ENCODE measurements at regions not wholly inside any gene's neighbourhood (a gene's known extent, or its start where the extent isn't known, plus 50 kb on each side); places are given as distances from the start of the nearest gene placed in this dataset.
A peak's percentile ranks its signal among the peaks of the same experiment; 100 is the strongest.

DNA sequence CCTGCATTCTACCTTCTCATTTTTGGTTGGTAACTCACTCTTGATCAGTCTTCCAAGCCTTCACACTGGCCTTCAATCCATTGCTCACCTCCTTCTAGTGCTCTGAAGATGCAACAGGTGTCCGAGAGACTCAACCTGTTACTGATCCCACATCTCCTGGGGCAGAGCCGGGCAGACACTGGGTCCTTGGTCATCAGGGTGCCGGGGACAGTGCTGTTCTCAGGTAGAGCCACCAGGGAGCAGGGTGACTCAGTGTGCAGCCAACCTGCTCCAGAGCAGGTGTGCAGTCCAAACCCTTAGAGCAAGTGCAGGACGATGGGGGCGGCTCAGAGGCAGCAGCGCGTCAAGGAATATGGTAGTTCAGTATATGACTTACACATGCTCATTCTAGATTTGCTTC, 188.4 kb downstream of the DHX15 start:
- in situ Hi-C loops (cut with MboI; ENCODE audit: low sequenced_read_pairs in 4 of 4) (no loop called here), intact Hi-C loops (cut with DNase I; ENCODE audit: low total_unique reads) (no loop called here)
- Histone ChIP-seq H3K36me3 (no peaks in the 10 kb centered on the region), H3K27ac (no peak overlapping the region), H3K4me1 (no peaks in the 10 kb centered on the region), H3K4me3 (no peak overlapping the region), H3K9me3 (no peaks in the 10 kb centered on the region), H3K27me3 (no peaks in the 10 kb centered on the region)
- ATAC-seq (no peak), DNase-seq (no peak)
- TF ChIP-seq POLR2A (IDR thresholded peaks at IDR 0.05): no peak
- TF ChIP-seq, protein P1, sequence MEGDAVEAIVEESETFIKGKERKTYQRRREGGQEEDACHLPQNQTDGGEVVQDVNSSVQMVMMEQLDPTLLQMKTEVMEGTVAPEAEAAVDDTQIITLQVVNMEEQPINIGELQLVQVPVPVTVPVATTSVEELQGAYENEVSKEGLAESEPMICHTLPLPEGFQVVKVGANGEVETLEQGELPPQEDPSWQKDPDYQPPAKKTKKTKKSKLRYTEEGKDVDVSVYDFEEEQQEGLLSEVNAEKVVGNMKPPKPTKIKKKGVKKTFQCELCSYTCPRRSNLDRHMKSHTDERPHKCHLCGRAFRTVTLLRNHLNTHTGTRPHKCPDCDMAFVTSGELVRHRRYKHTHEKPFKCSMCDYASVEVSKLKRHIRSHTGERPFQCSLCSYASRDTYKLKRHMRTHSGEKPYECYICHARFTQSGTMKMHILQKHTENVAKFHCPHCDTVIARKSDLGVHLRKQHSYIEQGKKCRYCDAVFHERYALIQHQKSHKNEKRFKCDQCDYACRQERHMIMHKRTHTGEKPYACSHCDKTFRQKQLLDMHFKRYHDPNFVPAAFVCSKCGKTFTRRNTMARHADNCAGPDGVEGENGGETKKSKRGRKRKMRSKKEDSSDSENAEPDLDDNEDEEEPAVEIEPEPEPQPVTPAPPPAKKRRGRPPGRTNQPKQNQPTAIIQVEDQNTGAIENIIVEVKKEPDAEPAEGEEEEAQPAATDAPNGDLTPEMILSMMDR (IDR thresholded peaks at IDR 0.05 in 4 of 5, conservative IDR thresholded peaks at IDR 0.05 in 1 of 5): no peak

DNA sequence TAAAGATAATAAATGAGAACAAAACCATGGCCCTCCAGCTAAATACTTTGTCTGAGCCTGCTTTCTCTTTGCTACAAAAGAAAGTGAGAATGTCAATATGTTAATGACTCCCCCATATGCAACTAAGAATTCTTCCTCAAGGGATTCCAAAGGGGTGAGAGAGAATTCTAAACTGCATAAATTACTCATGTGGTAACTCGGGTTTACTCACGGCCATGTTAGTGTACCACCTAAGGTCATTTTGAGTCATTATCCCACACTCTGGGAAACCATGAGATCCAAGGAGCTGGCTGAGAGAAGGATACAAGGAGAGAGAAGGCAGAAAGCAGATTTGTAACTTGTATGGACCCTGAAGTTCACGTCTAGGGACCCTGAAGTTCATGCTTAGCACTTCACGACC, 190.3 kb downstream of the DHX15 start:
- TF ChIP-seq, protein P1 (IDR thresholded peaks at IDR 0.05 in 4 of 5, conservative IDR thresholded peaks at IDR 0.05 in 1 of 5): no peak
- Histone ChIP-seq H3K9me3 (no peaks in the 10 kb centered on the region), H3K27ac (no peak overlapping the region), H3K4me3 (no peak overlapping the region), H3K4me1 (no peaks in the 10 kb centered on the region), H3K27me3 (no peaks in the 10 kb centered on the region), H3K36me3 (no peaks in the 10 kb centered on the region)
- intact Hi-C loops (cut with DNase I; ENCODE audit: low total_unique reads) (no loop called here), in situ Hi-C loops (cut with MboI; ENCODE audit: low sequenced_read_pairs in 4 of 4) (no loop called here)
- no peak for DNase-seq
- no peak for ATAC-seq

DNA sequence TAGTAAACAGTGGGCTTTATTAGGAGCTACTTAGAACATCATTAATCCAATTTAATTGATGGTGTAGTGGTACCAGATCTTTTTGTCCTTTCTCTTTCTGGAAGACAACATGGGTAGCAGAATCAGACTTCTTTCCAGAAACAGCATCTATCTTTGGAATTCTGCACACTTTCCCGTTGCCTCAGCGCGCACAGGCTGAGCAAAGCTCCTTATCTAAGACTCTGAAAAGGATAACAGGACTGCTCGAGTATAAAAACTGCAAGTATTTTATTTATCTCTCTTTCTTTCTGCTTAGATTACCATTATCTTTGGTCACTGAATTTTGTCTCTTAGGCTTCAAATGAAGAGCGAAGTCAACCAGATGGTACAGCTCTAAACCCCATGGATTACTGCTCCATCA, 191.7 kb downstream of the DHX15 start:
- Histone ChIP-seq H3K36me3 (no peaks in the 10 kb centered on the region), H3K9me3 (no peaks in the 10 kb centered on the region), H3K4me1 (no peaks in the 10 kb centered on the region), H3K4me3 (no peak overlapping the region), H3K27me3 (no peaks in the 10 kb centered on the region), H3K27ac (no peak overlapping the region)
- no peak for DNase-seq
- in situ Hi-C loops (cut with MboI; ENCODE audit: low sequenced_read_pairs in 4 of 4) (no loop called here), intact Hi-C loops (cut with DNase I; ENCODE audit: low total_unique reads) (no loop called here)
- TF ChIP-seq, protein P1 (IDR thresholded peaks at IDR 0.05 in 4 of 5, conservative IDR thresholded peaks at IDR 0.05 in 1 of 5): no peak
- no peak for TF ChIP-seq POLR2A (IDR thresholded peaks at IDR 0.05)
- ATAC-seq: no peak

DNA sequence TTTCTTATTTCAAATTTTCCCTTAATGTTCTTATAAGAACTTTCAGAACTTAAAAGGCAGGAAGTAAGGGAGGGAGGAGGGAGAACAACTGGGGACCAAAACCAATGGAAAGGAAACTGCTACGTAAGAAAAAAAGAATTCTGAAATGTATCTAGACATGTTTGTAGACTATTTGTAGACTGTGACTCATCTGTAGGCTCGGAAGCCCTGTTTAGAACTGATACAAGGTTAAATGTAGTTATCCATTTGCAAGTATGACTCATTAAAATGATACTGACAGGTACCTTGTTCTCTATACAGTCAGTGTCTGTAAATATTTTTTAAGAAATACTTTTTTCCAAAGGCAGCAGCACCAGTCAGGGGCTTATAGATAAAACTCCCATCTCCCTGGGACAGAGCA, 202.0 kb downstream of the DHX15 start:
- ATAC-seq (peak; percentile 78 to 87), DNase-seq (no peak)
- peaks cover 4 to 8% of the 10 kb centered on the region in 2 donors for H3K4me1 ChIP-seq
- H3K27ac ChIP-seq: no peak overlapping the region
- H3K9me3 ChIP-seq: no peaks in the 10 kb centered on the region
- intact Hi-C loops (cut with DNase I; ENCODE audit: low total_unique reads): no loop called here
- H3K36me3 ChIP-seq: no peaks in the 10 kb centered on the region
- H3K27me3 ChIP-seq: no peaks in the 10 kb centered on the region
- no peak overlapping the region for H3K4me3 ChIP-seq
- in situ Hi-C loops (cut with MboI; ENCODE audit: low sequenced_read_pairs in 4 of 4): no loop called here
- TF ChIP-seq, protein P1 (IDR thresholded peaks at IDR 0.05 in 4 of 5, conservative IDR thresholded peaks at IDR 0.05 in 1 of 5): no peak
- no peak for TF ChIP-seq POLR2A (IDR thresholded peaks at IDR 0.05)

DNA sequence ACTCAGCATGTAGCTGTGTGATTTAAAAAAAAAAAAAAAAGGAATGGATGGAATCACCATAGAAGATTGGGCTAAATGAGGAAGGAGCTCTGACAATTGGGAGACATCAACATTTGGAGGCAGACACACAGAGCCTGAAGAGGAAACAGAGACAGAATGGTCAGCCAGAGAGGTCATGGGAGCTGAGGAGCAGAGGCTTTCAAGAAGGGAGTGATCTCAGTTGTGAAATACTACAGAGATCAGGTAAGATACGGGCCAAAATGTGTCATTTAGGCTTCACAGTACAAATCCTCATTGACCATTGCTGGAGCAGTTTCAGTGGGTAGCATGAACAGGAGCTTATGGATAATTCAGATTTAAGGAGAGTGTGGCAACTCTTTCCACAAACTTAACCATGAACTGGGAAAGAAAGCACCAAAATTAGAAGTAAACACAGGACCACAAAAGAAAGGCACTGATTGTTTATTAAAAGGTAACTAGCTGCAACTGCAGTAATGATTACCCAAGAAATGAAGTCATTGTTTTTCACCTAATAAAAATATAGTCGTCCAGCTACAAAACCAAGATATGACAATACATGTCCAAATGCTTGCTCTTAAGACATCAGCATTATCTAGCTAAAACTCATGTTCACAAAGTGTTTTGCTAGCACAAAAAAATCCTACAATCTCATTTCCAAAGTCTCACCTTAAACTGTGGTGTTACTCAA, 203.2 kb downstream of the DHX15 start:
- no peaks in the 10 kb centered on the region for H3K9me3 ChIP-seq
- no peak overlapping the region for H3K4me3 ChIP-seq
- intact Hi-C loops (cut with DNase I; ENCODE audit: low total_unique reads): no loop called here
- in situ Hi-C loops (cut with MboI; ENCODE audit: low sequenced_read_pairs in 4 of 4): no loop called here
- peaks cover 4 to 8% of the 10 kb centered on the region in 2 donors for H3K4me1 ChIP-seq
- TF ChIP-seq, protein P1 (IDR thresholded peaks at IDR 0.05 in 4 of 5, conservative IDR thresholded peaks at IDR 0.05 in 1 of 5): no peak
- TF ChIP-seq POLR2A (IDR thresholded peaks at IDR 0.05): no peak
- no peaks in the 10 kb centered on the region for H3K27me3 ChIP-seq
- ATAC-seq (no peak), DNase-seq (no peak)
- H3K36me3 ChIP-seq: no peaks in the 10 kb centered on the region
- H3K27ac ChIP-seq: no peak overlapping the region
